Right forelimb (tissue), 1 donor: ENCODE measurements at regions not wholly inside any gene's neighbourhood (a gene's known extent, or its start where the extent isn't known, plus 50 kb on each side); places are given as distances from the start of the nearest gene placed in this dataset.
"Not testable (repeated sequence)": the region's sequence is repeated elsewhere in the genome, so short reads cannot be mapped to it uniquely, and the experiment has no call there.

ENCODE experiments used
- DNase-seq: peaks from one replicate; pipeline ENCODE4 v3.0.0-alpha.2; 2018

DNA sequence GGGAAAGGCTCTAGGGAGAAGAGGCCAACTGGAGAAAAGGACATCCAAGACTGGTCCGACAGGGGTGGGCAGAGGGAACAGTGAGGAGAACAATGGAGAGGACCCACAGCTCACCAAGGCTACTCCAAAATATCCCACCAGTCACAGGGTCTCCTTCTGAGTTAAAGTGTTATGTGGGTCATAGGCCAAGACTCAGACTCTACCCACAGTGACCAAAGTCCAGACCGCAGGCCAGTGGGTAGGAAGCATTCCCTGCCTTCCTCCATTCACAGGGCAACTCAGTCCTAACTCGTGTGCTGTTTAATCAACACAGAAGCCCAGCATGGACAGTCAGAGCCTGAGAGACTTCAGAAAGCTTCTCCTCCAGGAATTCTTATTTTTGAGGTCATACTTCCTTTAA is 260.6 kb downstream of the SMAD2 start:
- DNase-seq = no peak

DNA sequence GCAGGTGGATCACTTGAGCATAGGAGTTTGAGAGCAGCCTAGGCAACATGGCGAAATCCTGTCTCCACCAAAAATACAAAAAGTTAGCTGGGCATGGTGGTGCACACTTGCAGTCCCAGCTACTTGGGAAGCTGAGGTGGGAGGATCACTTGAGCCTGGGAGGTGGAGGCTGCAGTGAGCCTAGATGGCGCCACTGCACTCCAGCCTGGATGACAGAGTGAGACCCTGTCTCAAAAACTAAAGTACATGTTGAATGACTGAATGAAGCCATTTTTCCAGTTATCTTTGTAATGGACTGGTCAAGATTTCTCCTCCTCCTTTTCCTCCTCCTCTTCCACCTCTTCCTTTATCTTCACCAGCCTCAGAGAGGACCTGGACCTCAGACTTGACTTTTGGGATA is 272.0 kb downstream of the SMAD2 start:
- DNase-seq = no peak

DNA sequence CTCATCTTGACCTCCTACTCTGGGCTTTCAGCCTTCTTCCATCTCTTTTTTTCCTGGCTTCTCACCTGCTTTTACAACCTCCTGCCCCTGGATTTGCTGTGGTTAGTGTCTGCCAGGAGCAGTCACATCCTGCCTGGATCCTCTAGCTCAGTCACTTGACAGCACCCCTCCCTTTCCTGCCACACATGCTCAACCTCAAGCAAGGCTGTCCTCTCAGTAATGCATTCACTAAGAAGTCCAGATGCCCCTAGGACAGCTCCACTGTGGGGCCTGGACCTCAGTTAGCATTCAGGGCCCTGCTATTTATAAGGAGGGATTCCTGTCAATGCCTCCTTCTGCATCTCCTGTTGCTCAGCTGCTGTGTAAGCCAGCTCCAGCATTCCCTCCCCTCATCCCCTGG is 275.5 kb downstream of the SMAD2 start:
- DNase-seq = no peak

DNA sequence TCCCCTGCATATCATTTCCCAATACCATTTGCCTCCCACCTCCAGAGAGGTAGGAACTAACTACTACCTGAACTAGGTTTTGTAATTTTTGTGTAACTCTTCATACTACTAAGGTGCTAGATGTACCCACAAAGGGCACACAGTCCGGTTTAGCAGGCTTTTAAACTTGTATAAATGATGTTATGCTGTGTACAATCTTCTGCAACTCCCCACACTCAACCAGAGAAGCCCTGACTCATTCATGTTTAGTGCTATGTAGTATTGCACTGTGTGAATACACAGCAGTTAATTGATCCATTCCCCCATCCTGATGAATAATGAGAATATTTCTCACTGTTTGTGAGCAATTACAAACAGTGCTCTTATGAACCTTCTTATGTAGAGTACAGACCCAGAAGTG is 285.6 kb downstream of the SMAD2 start:
- no peak for DNase-seq

DNA sequence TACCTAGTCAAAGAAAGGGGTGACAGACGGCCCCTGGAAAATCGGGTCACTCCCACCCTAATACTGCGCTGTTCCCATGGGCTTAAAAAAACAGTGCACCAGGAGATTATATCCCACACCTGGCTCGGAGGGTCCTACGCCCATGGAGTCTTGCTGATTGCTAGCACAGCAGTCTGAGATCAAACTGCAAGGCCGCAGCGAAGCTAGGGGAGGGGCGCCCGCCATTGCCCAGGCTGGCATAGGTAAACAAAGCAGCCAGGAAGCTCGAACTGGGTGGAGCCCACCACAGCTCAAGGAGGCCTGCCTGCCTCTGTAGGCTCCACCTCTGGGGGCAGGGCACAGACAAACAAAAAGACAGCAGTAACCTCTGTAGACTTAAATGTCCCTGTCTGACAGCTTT is 292.9 kb downstream of the SMAD2 start:
- DNase-seq = not testable (repeated sequence)

DNA sequence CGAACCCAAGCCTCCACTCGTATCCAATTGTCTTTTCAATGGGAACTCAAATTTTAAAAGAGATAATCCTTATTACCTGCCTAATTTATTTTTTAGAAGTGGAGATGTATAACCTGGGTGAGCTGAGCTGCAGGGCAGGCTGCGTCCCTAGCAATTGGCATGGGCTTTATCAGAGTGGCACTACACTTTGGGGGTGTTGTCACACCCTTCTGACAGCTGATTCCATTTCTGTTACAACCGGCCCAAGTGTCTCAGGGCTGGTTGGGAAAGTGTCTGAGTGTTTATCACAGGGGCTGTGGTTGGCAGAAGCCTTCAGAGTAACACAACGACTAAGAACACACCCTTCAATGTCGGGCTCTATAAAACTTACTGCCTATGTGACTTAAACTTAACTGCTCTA is 295.0 kb downstream of the SMAD2 start:
- no peak for DNase-seq

DNA sequence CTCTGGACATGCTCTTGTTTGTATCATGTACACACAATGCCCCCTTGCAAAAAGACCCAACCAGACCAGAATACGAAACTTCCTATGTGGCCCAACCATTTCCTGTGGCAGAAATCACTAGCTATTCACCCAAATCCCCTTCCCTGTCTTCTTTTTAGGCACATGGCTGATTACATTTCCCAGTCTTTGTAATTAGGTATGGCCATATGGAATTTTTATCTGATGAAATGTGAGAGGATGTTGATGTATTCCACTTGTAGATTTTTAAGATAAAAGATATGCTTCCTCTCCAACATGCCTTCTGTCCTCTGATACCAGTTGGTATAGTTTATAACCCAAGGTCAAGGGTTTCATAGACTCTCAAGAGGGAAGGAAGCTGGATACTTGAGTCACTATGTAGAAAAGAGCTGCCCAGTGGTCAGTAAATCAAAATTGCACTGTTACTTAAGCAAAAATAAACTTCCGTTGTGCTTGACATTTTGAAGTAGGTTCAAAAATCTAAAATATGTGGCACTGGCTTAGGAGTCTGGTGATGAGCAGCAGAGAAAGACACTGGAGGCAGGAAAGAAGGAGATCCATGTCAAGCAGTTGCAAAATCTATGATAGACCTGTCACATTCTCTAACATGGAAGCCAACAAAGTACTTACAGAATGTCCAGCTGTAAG is 297.4 kb downstream of the SMAD2 start:
- DNase-seq = no peak

DNA sequence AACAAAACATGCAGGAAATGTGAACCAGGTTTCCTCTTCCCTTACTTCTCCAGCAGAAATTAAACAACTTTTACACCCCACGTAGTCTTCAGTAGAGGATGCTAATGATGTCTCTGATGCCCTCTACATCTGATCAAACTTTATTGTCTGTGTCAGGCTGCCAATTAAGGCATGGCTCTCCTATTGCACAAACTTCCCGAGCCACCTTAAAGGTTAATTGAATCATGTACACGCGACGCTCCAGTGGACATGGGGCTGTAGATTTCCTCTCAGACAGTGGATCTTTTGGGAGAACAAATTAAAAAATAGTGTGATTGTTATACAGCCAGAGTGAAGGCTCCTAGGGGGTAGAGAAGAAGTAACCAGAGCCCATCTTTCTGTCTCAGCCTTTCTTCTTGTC is 301.6 kb downstream of the SMAD2 start:
- no peak for DNase-seq

DNA sequence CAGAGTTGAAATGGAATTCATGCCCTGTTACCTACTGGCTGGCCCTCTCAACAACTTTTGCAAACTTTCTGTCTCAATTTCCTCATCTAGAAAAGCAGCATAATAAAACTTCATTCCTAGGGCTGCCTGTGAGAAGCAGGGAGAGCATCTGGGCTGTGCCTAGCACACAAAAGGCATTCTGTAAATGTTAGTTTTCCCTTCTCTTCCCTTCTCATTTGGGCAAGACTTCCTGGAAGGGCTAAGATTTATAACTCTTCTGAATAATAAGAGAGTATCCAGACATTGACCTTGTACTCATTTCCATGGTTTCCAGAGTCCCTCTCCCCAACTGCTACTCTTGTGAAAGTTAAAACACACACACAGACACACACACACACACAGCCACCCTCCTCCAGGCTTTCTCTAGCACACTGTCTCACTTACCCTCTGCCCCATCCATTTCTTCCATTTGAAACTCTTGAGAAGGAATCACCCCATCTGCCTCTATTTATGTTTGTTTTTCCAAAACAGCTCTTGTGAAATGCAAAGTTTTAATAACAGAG is 302.1 kb downstream of the SMAD2 start:
- no peak for DNase-seq

DNA sequence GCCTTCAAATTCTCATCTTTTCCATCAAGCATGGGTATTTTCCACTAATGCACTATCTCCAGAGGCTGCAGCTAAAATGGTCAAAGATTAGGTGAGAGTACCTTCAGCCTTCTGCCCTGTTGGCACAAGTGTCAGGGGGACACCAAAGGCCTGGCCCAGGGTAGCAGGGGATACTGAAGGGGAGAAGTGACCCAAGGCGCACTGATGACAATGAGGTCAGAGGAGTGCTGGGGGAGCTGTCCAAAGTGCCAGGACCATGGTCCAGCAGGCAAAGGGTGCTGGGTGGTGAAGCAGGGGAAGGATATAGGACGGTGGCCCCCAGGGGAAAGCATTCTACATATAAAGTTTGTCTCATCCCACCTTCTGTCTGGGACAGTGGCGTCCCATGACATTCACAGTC is 303.4 kb downstream of the SMAD2 start:
- DNase-seq = no peak

DNA sequence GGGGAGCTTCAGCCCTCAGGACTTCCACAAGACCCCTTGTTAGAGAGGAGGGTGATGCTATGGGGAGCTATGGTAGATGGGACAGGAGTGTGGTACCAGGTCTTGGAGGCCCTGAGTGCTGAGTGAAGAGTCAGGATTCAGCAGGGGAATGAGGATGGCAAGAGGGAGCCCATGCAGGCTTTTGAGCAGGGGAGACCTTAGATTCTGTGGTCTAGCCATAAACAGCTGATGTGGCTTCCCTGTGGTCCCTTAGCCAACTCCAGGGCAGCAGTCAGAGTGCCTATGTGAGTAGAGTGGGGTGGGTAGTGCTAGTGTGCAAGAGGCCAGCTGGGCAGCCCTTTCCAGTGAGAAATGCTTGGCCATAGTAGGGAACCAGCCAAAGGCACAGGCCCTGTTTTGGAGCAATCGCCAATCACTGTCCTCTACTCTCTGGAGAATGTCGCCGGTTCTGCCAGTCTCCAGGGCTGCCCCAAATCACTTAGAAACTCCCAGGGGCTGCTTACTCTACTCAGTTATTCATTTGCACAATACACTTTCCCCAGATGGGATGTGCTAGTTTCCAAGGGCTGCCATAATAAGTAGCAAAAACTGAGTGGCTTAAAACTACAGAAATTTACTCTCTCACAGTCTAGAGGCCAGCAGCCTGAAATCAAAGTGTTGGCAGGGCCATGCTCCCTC is 310.5 kb downstream of the SMAD2 start:
- DNase-seq = no peak

DNA sequence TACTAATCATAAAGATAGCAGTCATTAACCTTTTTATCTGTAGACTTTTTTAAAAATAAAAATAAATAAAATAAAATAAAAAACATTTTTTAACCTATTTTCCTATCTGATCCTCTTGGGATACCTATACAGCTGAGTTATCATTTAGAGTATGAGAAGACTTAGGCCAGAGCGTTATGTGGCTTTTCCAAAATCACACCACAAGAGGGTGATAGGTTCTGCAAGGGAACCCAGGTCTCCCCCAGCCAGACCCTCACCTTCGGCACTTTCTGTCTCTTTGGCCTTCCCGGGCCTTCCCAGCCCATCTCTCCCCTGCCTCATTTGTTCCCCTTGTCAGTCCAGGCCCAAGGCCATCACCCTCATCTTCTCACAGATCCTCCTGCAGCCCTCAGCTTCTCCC is 311.7 kb downstream of the SMAD2 start:
- no peak for DNase-seq

DNA sequence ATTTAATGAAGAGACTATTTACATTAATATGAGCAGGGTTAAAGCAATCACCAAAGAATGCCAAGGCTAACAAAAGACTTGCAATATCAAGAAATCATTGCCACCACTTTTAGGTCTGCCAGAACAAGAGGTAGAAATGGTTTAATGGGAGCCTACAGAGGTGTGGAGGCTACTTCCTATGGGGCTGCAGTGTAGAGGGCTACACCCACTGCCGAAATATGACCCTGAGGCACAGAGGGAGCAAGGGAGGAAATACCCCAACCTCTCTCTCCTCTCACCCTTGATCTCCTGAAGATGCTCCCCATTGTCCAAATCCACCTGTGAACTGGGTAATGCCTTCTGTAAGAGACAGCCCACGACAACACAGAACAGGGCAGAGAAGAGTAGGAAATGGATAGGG is 315.4 kb downstream of the SMAD2 start:
- no peak for DNase-seq

DNA sequence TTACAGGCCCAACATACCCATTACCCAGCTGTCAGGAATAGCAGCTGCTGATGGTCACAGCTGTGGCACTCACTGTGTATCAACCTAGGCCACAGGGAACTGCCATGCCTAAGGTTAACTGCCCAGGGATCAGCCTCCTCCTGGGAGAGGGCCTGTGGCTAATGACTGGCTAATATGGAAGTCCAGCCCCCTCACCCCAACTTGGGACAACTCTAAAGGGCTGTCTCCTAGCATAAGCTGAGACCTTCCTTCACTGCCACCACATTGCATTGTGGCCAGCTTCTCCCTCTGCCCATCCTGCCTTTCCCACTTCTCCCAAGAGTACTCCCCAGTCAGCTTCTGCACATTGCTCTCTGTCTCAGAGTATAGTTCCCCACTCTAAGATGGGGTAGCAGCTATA is 316.5 kb downstream of the SMAD2 start:
- DNase-seq = no peak

DNA sequence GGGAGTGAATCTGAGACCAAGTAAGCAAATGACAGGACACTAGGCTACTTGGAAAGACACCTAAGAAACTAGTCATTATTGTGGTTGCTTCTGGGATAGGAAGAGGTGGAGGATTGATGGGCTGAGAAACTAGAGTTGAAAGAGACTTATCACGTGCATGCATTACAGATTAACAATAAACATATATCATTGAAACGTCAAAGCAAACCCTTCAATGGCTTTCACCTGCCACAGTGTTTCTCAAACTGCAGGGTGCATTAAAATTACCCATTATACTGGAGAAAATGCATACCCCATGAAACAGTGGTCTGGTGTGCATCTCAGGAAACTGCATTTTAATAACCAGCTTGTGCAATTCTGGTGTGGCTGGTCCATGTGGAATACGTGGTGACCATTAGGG is 318.8 kb downstream of the SMAD2 start:
- DNase-seq = no peak

DNA sequence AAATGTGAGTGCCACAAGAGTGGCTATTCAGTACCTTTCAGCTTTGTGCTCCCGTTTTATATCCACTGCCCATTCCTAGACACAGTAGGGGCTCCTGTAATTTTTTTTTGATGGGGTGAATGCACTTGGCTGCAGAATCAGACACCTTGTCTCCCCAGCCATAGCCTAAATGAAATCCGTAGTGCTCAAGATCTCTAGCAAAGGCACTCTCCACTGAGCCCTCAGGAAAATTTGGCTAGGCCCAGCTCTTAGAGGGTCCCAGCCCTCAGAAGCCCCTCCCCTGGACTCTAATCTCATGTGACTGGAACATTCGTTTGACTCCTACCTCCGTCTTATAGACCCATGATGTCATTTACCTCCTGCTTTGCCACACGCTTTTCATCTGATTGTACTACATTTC is 323.9 kb downstream of the SMAD2 start:
- DNase-seq = no peak

DNA sequence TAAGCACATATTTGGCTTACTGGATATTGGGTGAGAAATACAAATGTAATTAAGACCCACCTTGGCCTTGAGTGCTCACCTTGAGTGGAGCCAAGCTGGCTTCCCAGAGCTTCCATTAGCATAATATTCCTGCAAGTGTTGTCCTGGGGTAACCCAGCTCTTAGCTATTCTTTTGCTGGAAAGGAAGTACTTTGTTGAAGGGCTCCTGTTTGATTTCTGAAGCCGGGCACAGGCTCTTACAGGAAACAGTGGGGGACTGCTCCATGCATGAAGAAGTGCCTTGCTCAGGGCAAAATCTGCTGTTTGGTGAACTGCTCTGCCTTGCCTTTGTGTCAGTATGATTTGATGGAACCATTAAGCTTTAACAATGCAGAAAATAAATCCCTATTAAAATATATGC is 325.4 kb downstream of the SMAD2 start:
- DNase-seq = no peak

DNA sequence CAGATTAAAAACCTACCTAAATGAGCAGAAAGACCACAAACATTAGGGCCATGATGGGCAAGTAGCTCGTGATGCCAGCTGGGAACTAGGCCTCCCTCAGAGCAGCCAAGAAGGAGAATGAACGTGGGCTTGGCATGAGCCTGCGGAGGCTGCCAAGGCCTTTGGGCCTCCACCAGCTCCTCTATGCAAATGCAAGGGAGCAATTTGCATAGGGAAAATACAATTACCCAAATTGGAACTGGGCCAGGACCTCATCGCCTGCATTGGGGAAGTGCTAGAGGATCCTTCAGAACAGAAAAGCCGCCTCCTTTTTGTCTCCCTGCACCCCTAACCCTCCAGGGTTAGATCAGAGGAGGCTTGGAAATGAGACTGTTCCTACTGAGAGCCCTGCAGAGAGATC is 326.4 kb downstream of the SMAD2 start:
- DNase-seq = no peak

DNA sequence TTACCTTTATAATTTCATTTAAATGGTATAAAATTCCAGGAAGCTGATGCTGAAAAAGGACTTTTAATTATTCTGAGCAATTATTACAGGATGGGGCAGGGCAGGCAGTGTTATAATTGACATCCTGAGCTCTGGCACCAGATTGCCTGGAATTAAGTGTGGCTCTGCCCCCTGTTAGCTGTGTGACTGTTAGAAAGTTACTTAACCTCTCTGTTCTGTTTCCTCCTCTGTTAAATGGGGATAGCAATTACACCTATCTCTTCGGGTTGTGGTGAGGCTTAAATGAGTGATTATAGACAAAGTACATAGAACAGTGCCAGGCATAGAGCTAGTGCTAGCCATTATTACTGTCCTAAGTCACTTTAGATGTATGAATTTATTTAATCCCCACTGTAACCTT is 327.3 kb downstream of the SMAD2 start:
- DNase-seq = no peak

DNA sequence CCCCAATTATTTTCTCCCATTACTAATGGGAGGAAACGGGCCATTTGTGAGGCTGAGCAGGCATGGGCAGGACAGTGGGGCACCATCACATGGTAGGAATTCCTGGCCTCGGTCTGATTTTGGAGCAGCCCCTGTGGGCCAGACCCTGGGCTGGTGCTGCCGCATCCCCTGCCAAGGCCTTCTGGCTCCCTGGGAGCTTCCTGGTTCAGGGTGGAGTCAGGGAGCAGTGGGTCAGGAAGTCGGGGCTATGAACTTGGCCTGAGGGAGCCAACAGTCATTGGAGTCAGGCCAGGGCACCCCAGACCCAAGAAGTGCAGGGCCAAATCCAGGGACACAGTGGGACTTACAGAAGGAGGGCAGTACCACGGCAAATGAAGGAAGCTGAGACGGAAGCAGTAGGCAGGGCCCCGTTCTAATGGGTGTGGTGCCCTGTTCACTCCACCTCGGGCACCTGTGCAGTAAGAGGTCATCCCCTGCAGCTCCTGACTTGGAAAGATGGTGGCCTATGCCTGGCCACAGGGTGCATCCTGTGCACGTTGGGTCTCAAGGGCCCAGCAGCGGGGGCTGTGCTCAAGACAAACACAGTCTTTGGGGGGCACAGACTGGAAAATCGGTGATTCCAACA is 328.1 kb downstream of the SMAD2 start:
- no peak for DNase-seq

DNA sequence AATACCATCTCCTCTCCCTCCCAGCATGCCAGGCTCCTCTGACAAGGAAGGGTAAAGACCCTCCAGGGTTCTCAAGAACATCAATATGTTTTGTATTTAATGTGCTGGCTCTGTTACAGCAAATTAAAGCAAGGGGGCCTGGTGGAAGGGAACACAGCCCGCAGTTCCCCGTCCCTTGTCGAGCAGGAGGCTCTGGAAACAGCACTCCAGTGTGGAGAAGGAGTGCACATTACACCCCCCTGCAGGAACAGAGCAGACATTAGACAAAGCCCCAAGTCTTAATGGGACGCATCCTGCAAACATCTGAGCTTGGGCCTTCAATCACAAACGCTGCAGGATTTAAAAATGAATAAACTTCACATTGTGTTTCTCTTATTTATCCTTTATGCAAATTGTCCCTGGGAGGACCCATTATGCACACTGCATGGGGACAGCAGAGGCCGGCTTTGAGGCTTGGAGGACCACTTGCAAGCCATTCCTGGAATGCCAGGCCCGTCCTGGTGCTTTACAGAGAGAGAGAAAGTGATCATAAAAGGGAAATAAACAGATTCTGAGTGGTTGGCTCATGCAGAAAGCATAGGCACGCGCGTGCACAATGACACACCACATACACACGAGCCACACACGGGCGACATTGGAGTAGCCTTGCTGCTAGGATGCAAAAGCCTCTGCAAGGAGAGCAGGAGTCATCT is 328.7 kb downstream of the SMAD2 start:
- no peak for DNase-seq

DNA sequence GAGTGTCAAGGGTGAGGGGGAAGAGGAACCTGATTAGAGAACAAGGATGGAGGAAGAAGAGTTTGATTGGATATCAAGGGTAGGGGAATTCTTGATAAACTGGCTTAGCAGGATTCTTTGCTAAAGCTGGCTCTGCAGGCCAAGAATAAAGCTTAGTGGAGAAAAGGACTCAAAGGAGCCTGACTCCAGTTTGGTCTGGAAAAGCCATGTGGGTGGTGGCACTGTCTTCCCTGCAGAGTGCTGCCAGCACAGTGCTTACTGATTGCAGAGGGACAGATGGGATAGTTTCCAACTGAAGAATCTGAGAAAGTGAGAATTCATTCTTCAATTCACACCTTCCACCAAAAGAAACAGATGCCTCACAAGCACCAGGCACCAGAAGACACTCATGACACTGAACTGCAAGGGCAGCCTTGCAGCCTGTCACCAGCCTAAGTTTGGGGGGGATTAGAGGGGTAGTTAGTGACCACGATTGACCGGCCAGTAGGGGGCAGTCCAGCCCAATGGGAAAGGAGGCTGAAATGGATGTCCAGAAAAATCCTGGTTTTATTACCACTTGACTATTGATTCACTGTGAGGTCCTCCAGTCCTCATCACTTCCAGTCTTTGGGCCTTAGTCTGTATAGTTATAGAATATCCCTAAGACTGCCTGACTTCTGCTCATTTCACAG is 334.5 kb downstream of the SMAD2 start:
- no peak for DNase-seq

DNA sequence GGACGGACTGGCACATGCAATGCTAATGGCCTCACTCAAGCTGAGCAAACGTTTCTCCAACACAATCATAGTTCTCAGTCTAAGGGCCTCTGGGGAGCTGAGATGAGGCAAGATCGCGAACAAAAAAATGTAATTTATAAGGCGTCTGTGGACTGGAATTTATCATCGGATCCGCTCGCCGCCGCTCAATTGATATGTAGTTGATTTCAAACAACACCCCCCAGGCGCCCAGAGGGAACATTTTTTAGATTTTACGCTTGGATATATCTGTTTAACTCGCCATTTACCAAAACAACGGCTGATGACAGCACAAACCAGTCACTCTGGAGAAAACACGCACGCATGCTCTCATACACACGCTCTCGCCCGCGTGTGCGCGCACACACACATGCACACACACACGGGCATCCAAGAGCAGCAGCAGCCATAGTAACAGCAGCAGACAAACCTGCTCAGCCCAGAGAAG is 335.8 kb downstream of the SMAD2 start:
- DNase-seq = no peak
